ENCODE measurements at regions not wholly inside any gene's neighbourhood (a gene's known extent, or its start where the extent isn't known, plus 50 kb on each side); places are given as distances from the start of the nearest gene placed in this dataset.
A peak's percentile ranks its signal among the peaks of the same experiment; 100 is the strongest.

- no peak for TF ChIP-seq HOMEZ (CRISPR knock-in tag; IDR thresholded peaks at IDR 0.05)
- TF ChIP-seq LARP7 (IDR thresholded peaks at IDR 0.05): no peak
- TF ChIP-seq SMAD2 (IDR thresholded peaks at IDR 0.05; ENCODE audit: low read depth, low read length): no peak
- TF ChIP-seq RFX1 (IDR thresholded peaks at IDR 0.05): no peak
- TF ChIP-seq KAT2B (IDR thresholded peaks at IDR 0.05; ENCODE audit: low read depth, low read length): no peak
- peak; percentile 86 for TF ChIP-seq RNF2 (IDR thresholded peaks at IDR 0.05)
- peak; percentile 91 for TF ChIP-seq ARID1B (IDR thresholded peaks at IDR 0.05)
- TF ChIP-seq ZSCAN32 (CRISPR knock-in tag; IDR thresholded peaks at IDR 0.05): no peak
- no peak for TF ChIP-seq ZKSCAN3 (CRISPR knock-in tag; IDR thresholded peaks at IDR 0.05)
- peak in 1 of 2 experiments; percentile 58; a peak in 1 of 3 replicates for TF ChIP-seq CBX3 (IDR thresholded peaks at IDR 0.05; ENCODE audit: borderline replicate concordance in 1 of 2, low read length in 2 of 2)
- no peak for TF ChIP-seq CHD1 (IDR thresholded peaks at IDR 0.05; ENCODE audit: low read length)
- TF ChIP-seq HDAC2 (IDR thresholded peaks at IDR 0.05): peak; percentile 92
- peak; percentile 92 for TF ChIP-seq ZNF589 (CRISPR knock-in tag; IDR thresholded peaks at IDR 0.05; ENCODE audit: low read depth)
- peak; percentile 89 for TF ChIP-seq C11orf30 (IDR thresholded peaks at IDR 0.05; ENCODE audit: low read depth)
- TF ChIP-seq ZBTB33 (CRISPR knock-in tag; IDR thresholded peaks at IDR 0.05): no peak
- TF ChIP-seq FOXK2 (conservative IDR thresholded peaks at IDR 0.05 in 1 of 2, IDR thresholded peaks at IDR 0.05 in 1 of 2; ENCODE audit: low read depth in 2 of 2): peak; percentile 78 to 86
- TF ChIP-seq ARID4B (CRISPR knock-in tag; IDR thresholded peaks at IDR 0.05): no peak
- no peak for TF ChIP-seq MCM3 (IDR thresholded peaks at IDR 0.05)
- TF ChIP-seq LEF1 (IDR thresholded peaks at IDR 0.05): peak; percentile 65
- no peak for TF ChIP-seq ZFP36 (IDR thresholded peaks at IDR 0.05; ENCODE audit: low read depth, low read length, partially characterized antibody)
- TF ChIP-seq, protein P1, sequence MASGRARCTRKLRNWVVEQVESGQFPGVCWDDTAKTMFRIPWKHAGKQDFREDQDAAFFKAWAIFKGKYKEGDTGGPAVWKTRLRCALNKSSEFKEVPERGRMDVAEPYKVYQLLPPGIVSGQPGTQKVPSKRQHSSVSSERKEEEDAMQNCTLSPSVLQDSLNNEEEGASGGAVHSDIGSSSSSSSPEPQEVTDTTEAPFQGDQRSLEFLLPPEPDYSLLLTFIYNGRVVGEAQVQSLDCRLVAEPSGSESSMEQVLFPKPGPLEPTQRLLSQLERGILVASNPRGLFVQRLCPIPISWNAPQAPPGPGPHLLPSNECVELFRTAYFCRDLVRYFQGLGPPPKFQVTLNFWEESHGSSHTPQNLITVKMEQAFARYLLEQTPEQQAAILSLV (tag; IDR thresholded peaks at IDR 0.05): peak; percentile 69
- TF ChIP-seq TAF7 (tag; IDR thresholded peaks at IDR 0.05): no peak
- TF ChIP-seq SMAD4 (CRISPR knock-in tag; conservative IDR thresholded peaks at IDR 0.05): peak; percentile 84
Measured at GRCh38 chr5:68423154-68423811, 207.7 kb downstream of the PIK3R1 start (continued).

All from K562 (cell line).